DOHH2 (cell line): ENCODE measurements at regions not wholly inside any gene's neighbourhood (a gene's known extent, or its start where the extent isn't known, plus 50 kb on each side); places are given as distances from the start of the nearest gene placed in this dataset.
"Not testable (repeated sequence)": the region's sequence is repeated elsewhere in the genome, so short reads cannot be mapped to it uniquely, and the experiment has no call there.

ENCODE experiments used
- CTCF ChIP-seq: fragments of 200-600 bp; sonication (generic); IDR thresholded peaks from one replicate; pipeline ENCODE4 v1.5.1; 2014; ENCODE audit warnings: antibody characterized with exemption, mild to moderate bottlenecking, low read depth, low read length; ENCODE audit not compliant: poor library complexity, severe bottlenecking
- EZH2phosphoT487 ChIP-seq: fragments of 200-600 bp; sonication (generic); IDR thresholded peaks from 2 replicates; pipeline ENCODE4 v1.6.1; 2017; ENCODE audit warnings: borderline replicate concordance, mild to moderate bottlenecking, antibody characterized with exemption, low read length, moderate library complexity, mixed read lengths

GRCh38 chr17:54376409-54376808 is 524.2 kb upstream of the TOM1L1 start:
- TF ChIP-seq CTCF, EZH2phosphoT487: not testable (repeated sequence)
